ENCODE measurements at regions not wholly inside any gene's neighbourhood (a gene's known extent, or its start where the extent isn't known, plus 50 kb on each side); places are given as distances from the start of the nearest gene placed in this dataset.

- TF ChIP-seq CTCF (IDR thresholded peaks at IDR 0.05; ENCODE audit: extremely low read depth in 1 of 2, insufficient read depth in 1 of 2, low read depth in 1 of 2, low read length in 2 of 2) (no peak), JUN (IDR thresholded peaks at IDR 0.05; ENCODE audit: borderline replicate concordance, insufficient read depth, insufficient read length, low read depth) (no peak), POLR2A (IDR thresholded peaks at IDR 0.05; ENCODE audit: low read depth, low read length) (no peak), POLR2AphosphoS5 (IDR thresholded peaks at IDR 0.05; ENCODE audit: insufficient read depth, low read depth, low read length) (no peak)
These were observed 123.3 kb downstream of the PAPOLA start for GRCh38 chr14:96625426-96625985.

All from endothelial cell of umbilical vein (primary cell).